ENCODE measurements at regions not wholly inside any gene's neighbourhood (a gene's known extent, or its start where the extent isn't known, plus 50 kb on each side); places are given as distances from the start of the nearest gene placed in this dataset.

DNA sequence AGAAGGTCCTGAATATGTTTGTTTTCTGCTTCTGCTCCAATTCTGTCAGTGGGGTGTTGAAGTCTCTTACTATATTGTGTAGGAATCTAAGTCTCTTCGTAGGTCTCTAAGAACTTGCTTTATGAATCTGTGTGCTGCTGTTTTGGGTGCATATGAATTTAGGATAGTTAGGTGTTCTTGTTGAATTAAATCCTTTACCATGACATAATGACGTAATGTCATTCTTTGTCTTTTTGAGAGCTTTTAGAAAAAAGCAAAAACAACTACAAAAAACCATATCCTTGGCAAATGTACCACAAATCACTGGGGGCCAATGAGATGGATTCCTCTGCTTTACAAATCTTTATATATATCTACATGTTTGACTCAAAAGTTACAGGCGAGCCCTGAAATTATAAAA is 576.1 kb downstream of the CDH18 start:
- Mint-ChIP-seq H3K27me3 (no peaks in the 10 kb centered on the region), H3K4me1 (ENCODE audit: low read depth) (peaks cover 3% of the 10 kb centered on the region), H3K36me3 (ENCODE audit: insufficient read depth) (no peaks in the 10 kb centered on the region), H3K4me3 (ENCODE audit: low read depth) (no peak overlapping the region), H3K9me3 (ENCODE audit: low read depth) (peaks cover 6% of the 10 kb centered on the region), H3K27ac (no peak overlapping the region)
- DNase-seq (ENCODE audit: low spot score, unreplicated experiment) = no peak
- TF ChIP-seq, protein P1, sequence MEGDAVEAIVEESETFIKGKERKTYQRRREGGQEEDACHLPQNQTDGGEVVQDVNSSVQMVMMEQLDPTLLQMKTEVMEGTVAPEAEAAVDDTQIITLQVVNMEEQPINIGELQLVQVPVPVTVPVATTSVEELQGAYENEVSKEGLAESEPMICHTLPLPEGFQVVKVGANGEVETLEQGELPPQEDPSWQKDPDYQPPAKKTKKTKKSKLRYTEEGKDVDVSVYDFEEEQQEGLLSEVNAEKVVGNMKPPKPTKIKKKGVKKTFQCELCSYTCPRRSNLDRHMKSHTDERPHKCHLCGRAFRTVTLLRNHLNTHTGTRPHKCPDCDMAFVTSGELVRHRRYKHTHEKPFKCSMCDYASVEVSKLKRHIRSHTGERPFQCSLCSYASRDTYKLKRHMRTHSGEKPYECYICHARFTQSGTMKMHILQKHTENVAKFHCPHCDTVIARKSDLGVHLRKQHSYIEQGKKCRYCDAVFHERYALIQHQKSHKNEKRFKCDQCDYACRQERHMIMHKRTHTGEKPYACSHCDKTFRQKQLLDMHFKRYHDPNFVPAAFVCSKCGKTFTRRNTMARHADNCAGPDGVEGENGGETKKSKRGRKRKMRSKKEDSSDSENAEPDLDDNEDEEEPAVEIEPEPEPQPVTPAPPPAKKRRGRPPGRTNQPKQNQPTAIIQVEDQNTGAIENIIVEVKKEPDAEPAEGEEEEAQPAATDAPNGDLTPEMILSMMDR (IDR thresholded peaks at IDR 0.05; ENCODE audit: unreplicated experiment) = no peak

All from progenitor cell of endocrine pancreas (in vitro differentiated cells).